ENCODE measurements at regions not wholly inside any gene's neighbourhood (a gene's known extent, or its start where the extent isn't known, plus 50 kb on each side); places are given as distances from the start of the nearest gene placed in this dataset.

GRCh38 chr3:27978440-27978839 is 256.3 kb upstream of the EOMES start:
- Histone ChIP-seq H3K36me3 (no peaks in the 10 kb centered on the region), H3K9me3 (no peaks in the 10 kb centered on the region), H3K4me3 (no peak overlapping the region), H3K4me1 (no peaks in the 10 kb centered on the region), H3K27me3 (no peaks in the 10 kb centered on the region), H3K27ac (no peak overlapping the region)
- ATAC-seq: no peak
- no peak for TF ChIP-seq EP300 (IDR thresholded peaks at IDR 0.05)
- WGBS, 2 donors (ENCODE audit: low coverage in 1 of 2): 86 to 88% methylated on average over 2 to 3 of the region's 3 CpGs

- Histone ChIP-seq H3K36me3 (no peaks in the 10 kb centered on the region), H3K27me3 (no peaks in the 10 kb centered on the region), H3K27ac (no peak overlapping the region), H3K4me3 (no peak overlapping the region), H3K9me3 (no peaks in the 10 kb centered on the region), H3K4me1 (no peaks in the 10 kb centered on the region)
- TF ChIP-seq POLR2AphosphoS5 (IDR thresholded peaks at IDR 0.05) (no peak), POLR2A (IDR thresholded peaks at IDR 0.05) (no peak), EP300 (IDR thresholded peaks at IDR 0.05) (no peak), CTCF (IDR thresholded peaks at IDR 0.05) (no peak)
- WGBS, 2 donors (ENCODE audit: low coverage in 1 of 2): 74 to 83% methylated on average over 4 of the region's 4 CpGs
- no peak for ATAC-seq
Observed at GRCh38 chr3:27985369-27986035, 255.9 kb upstream of the CMC1 start.

GRCh38 chr3:27986234-27986879 is 255.1 kb upstream of the CMC1 start:
- H3K9me3 ChIP-seq: no peaks in the 10 kb centered on the region
- no peak overlapping the region for H3K27ac ChIP-seq
- TF ChIP-seq POLR2A (IDR thresholded peaks at IDR 0.05): no peak
- no peak overlapping the region for H3K4me3 ChIP-seq
- H3K36me3 ChIP-seq: no peaks in the 10 kb centered on the region
- no peaks in the 10 kb centered on the region for H3K4me1 ChIP-seq
- WGBS, 2 donors (ENCODE audit: low coverage in 1 of 2): 68 to 81% methylated on average over 6 of the region's 6 CpGs
- no peak for ATAC-seq
- H3K27me3 ChIP-seq: no peaks in the 10 kb centered on the region

GRCh38 chr3:27990324-27990723 is 251.1 kb upstream of the CMC1 start:
- no peaks in the 10 kb centered on the region for H3K27me3 ChIP-seq
- H3K9me3 ChIP-seq: no peaks in the 10 kb centered on the region
- H3K27ac ChIP-seq: no peak overlapping the region
- TF ChIP-seq CTCF (IDR thresholded peaks at IDR 0.05): no peak
- no peak for TF ChIP-seq POLR2A (IDR thresholded peaks at IDR 0.05)
- TF ChIP-seq EP300 (IDR thresholded peaks at IDR 0.05): no peak
- TF ChIP-seq POLR2AphosphoS5 (IDR thresholded peaks at IDR 0.05): no peak
- H3K4me1 ChIP-seq: no peaks in the 10 kb centered on the region
- no peak overlapping the region for H3K4me3 ChIP-seq
- ATAC-seq: no peak
- no peaks in the 10 kb centered on the region for H3K36me3 ChIP-seq

- Histone ChIP-seq H3K4me1 (no peaks in the 10 kb centered on the region), H3K4me3 (no peak overlapping the region), H3K27ac (no peak overlapping the region), H3K27me3 (no peaks in the 10 kb centered on the region), H3K9me3 (no peaks in the 10 kb centered on the region), H3K36me3 (no peaks in the 10 kb centered on the region)
- ATAC-seq: no peak
- TF ChIP-seq POLR2AphosphoS5 (IDR thresholded peaks at IDR 0.05) (no peak), POLR2A (IDR thresholded peaks at IDR 0.05) (no peak), CTCF (IDR thresholded peaks at IDR 0.05) (no peak), EP300 (IDR thresholded peaks at IDR 0.05) (no peak)
Observed at GRCh38 chr3:27990837-27991236, 250.6 kb upstream of the CMC1 start.

GRCh38 chr3:27993051-27993450 is 248.4 kb upstream of the CMC1 start:
- H3K36me3 ChIP-seq: no peaks in the 10 kb centered on the region
- no peaks in the 10 kb centered on the region for H3K9me3 ChIP-seq
- H3K27ac ChIP-seq: no peak overlapping the region
- H3K4me1 ChIP-seq: no peaks in the 10 kb centered on the region
- no peaks in the 10 kb centered on the region for H3K27me3 ChIP-seq
- H3K4me3 ChIP-seq: no peak overlapping the region
- no peak for TF ChIP-seq EP300 (IDR thresholded peaks at IDR 0.05)
- TF ChIP-seq CTCF (IDR thresholded peaks at IDR 0.05): no peak
- TF ChIP-seq POLR2A (IDR thresholded peaks at IDR 0.05): no peak
- TF ChIP-seq POLR2AphosphoS5 (IDR thresholded peaks at IDR 0.05): no peak
- ATAC-seq: no peak
- 36 to 50% methylated on average over 1 to 2 of the region's 2 CpGs for WGBS, 2 donors (ENCODE audit: low coverage in 1 of 2)
